GM18519 (cell line): ENCODE measurements at regions not wholly inside any gene's neighbourhood (a gene's known extent, or its start where the extent isn't known, plus 50 kb on each side); places are given as distances from the start of the nearest gene placed in this dataset.
"Not testable (repeated sequence)": the region's sequence is repeated elsewhere in the genome, so short reads cannot be mapped to it uniquely, and the experiment has no call there.

Experiments used
- ATAC-seq: cut with Tn5 transposase; IDR thresholded peaks from one replicate; pipeline ENCODE4 v1.9.1; 2021; ENCODE audit warnings: mild to moderate bottlenecking, moderate library complexity; ENCODE audit not compliant: unreplicated experiment, low FRiP score

- no peak for ATAC-seq
Measured at GRCh38 chr18:40365526-40365925, 1589.5 kb upstream of the PIK3C3 start.

DNA sequence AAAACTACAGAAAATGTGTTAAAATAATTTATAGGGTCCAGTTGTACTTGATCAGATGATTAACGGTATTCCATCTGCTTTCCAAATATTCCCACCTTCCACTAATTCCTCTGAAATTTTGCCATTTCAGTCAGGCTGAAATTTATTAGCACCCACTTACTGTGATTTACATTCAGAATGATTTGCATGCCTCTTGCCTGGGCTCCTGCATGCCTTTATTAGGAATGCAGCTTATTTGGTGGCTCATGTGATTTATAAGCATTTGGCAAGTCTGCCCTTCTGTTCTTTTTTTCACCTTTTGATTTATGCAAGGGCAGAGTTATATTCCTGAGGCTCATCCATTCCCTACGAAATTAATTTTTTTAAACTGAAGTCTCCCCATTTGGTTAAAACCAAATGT is 1594.5 kb upstream of the PIK3C3 start:
- ATAC-seq = no peak

DNA sequence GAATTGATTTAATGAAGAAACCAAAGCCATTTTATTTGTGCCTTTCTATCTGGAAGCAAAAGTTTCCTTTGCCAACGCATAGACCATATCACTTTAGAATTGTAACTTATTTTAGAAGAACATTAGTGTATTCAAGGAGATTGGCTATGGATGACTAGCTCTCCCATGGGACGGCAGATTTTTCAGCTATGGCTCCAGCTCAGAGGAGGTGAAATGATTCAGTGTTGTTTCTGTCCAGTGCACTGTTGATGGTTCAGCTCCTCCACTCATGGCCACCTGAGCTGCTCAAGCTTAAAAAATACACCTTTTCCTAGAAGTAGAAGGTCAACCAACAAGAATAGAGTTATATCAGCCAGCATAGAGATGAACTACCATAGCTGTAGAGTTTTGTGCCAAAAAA is 1597.5 kb upstream of the PIK3C3 start:
- no peak for ATAC-seq

GRCh38 chr18:40356168-40356567 is 1598.9 kb upstream of the PIK3C3 start:
- ATAC-seq = no peak

- no peak for ATAC-seq
Measured at GRCh38 chr18:40355726-40356125, 1599.3 kb upstream of the PIK3C3 start.

GRCh38 chr18:40348196-40348595 is 1606.8 kb upstream of the PIK3C3 start:
- no peak for ATAC-seq

- no peak for ATAC-seq
Measured at GRCh38 chr18:40347261-40347660, 1607.8 kb upstream of the PIK3C3 start.

DNA sequence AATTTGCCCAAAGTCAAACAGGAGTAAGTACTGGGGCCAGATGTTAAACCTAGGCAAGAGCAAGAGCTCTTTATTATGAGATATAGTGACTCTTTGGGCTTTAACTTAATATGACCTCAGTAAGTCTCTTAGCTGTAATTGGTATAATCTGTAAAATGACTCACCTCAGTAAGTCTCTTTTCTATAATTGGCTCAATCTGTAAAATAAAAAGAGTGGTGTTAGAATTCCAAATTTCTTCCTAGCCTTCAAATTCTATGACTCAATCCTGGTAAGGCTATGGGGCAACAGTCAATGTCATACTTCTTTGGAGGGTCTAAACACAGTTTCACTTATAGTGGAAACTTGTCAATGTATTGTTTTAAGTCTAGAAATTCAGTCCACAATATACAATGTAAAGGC is 1608.9 kb upstream of the PIK3C3 start:
- ATAC-seq = no peak

DNA sequence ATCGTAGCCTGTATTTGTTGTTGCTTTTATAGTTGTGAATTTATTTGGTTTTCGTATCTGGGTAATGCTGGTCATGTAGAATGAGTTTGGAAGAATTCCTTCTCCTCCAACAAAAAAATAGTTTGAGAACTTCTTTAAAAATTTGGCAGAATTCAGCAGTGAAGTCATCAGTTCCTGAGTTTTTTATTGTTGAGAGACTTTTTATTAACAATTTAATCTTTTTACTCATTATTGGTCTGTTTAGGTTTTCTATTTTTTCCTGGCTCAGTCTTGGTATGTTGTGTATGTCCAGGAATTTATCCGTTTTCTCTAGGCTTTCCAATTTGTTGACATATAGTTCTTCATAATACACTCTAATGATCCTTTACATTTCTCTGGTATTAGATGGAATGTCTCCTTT is 1613.3 kb upstream of the PIK3C3 start:
- no peak for ATAC-seq

- ATAC-seq = no peak
Measured at GRCh38 chr18:40338284-40338683, 1616.8 kb upstream of the PIK3C3 start.

GRCh38 chr18:40326985-40327384 is 1628.0 kb upstream of the PIK3C3 start:
- no peak for ATAC-seq

GRCh38 chr18:40325988-40326387 is 1629.0 kb upstream of the PIK3C3 start:
- no peak for ATAC-seq

GRCh38 chr18:40314199-40314598 is 1640.8 kb upstream of the PIK3C3 start:
- ATAC-seq = no peak

GRCh38 chr18:40313030-40313642 is 1641.9 kb upstream of the PIK3C3 start:
- no peak for ATAC-seq

DNA sequence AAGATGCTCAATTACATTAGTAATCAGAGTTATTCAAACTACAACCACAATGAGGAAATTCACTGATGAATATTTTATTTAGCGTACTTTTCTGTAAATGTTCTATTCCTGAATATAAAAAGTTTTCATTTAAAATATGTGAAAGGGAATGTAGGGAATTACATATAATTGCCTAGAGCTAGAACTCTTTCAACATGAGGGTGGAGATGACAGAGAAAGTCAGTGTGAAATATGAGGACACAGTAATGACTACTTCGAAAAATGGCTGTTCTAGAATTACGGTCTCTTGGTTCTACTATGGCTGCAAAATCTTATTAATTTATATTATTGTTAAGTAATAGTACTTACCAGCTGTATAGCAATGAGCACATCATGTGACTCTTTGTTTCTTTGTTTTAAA is 1647.4 kb upstream of the PIK3C3 start:
- ATAC-seq = no peak

GRCh38 chr18:40296717-40297413 is 1658.2 kb upstream of the PIK3C3 start:
- ATAC-seq = no peak

DNA sequence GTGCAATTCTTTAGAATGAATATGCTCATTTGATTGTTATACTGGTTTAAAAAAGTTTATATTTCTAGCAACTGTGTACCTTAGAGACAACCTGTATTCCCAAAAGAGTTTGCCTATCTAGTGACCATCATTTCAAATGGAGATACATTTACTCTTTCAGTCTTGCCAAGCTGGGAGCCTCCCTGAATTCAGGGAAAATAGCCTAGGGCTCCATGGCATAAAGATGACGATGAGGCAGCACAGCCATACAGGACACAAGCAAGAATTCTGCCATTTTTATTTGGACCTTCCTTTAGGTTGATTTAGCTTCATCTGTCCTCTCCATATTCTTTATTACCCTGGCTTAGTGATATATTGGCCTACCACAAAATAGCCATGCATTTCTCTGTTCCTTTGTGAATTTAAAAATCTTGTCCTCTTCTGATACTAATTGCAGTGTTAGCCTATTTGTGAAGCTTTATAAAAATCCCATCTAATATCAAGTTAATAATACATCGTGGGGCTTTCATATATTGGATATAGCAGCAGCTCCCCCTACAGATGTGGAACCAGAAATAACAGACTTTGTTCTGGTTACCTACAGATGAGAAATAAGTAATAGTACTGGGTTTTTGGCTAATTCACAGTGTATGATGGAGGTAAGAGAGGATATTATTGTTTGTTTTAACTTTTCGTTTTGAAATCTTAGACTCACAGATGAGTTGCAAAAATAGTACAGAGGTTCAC is 1661.9 kb upstream of the PIK3C3 start:
- ATAC-seq = no peak

GRCh38 chr18:40283560-40283959 is 1671.5 kb upstream of the PIK3C3 start:
- ATAC-seq = no peak

- not testable (repeated sequence) for ATAC-seq
Measured at GRCh38 chr18:40281356-40281755, 1673.7 kb upstream of the PIK3C3 start.

DNA sequence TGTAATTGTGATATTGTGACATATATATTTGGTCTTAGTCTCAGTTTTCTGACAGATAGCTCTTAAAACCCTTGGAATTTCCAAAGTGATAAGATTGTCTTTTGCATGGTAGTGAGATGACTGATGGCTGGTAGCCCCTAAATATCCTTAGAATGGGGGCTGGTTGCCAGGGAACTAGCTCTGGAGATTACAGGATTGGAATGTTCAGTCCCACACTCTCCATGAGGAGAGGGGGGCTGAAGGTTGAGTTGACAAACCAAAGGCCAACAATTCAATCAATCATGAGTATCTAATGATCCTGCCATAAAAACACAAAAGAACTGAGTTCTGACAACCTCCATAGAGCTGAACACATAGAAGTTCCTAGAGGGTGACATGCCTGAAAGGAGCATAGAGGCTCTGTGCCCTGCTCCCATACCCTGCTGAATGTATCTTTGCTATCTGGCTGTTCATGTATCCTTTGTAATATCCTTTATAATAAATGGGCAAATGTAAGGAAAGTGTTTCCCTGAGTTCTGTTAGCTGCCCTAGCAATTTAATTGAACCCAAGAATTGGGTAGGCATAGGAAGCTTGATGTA is 1680.3 kb upstream of the PIK3C3 start:
- no peak for ATAC-seq

- no peak for ATAC-seq
Measured at GRCh38 chr18:40272630-40273231, 1682.3 kb upstream of the PIK3C3 start.
